PC-3 (cell line): ENCODE measurements at regions not wholly inside any gene's neighbourhood (a gene's known extent, or its start where the extent isn't known, plus 50 kb on each side); places are given as distances from the start of the nearest gene placed in this dataset.

ENCODE experiments used
- ATAC-seq: fragments of 200-7000 bp; cut with Tn5 transposase; 2 replicates; pipeline ENCODE4 v1.9.1; 2020; ENCODE audit warnings: mild to moderate bottlenecking, moderate library complexity
- BruUV-seq: library from RNA; stranded (reverse); fragments of 400-500 nt; replicated peaks from 2 replicates; lab custom pipeline; 2021; lab: Mats Ljungman, UMichigan
- CTCF ChIA-PET: fragments of 300-600 bp; sonication (Branson Sonifier 250); formaldehyde crosslinking; loops from one replicate; lab custom pipeline; 2022; ENCODE audit warnings: antibody characterized with exemption; lab: Charles Lee
- POLR2A ChIA-PET: fragments of 300-600 bp; sonication (Branson Sonifier 250); formaldehyde crosslinking; loops from one replicate; lab custom pipeline; 2022; ENCODE audit warnings: antibody characterized with exemption; ENCODE audit not compliant: unreplicated experiment; lab: Charles Lee
- DNase-seq: peaks from one replicate; pipeline ENCODE4 v3.0.0-alpha.2; 2015
- H2AFZ ChIP-seq: fragments of 300-600 bp; sonication (generic); 2 replicates; pipeline ENCODE4 v1.6.0; 2016; ENCODE audit warnings: antibody characterized with exemption, low read length
- H3F3A ChIP-seq: fragments of 300-600 bp; sonication (generic); one replicate; pipeline ENCODE4 v1.6.0; 2017; ENCODE audit warnings: antibody characterized with exemption, low read length, control low read depth, mild to moderate bottlenecking; ENCODE audit not compliant: unreplicated experiment
- H3K27ac ChIP-seq: fragments of 300-600 bp; sonication (generic); 2 replicates; pipeline ENCODE4 v1.5.1; 2016; ENCODE audit warnings: mild to moderate bottlenecking, low read length
- H3K27me3 ChIP-seq: fragments of 300-600 bp; sonication (generic); 2 replicates; pipeline ENCODE4 v1.6.1; 2016; ENCODE audit warnings: low read length, mixed read lengths
- H3K36me3 ChIP-seq: fragments of 300-600 bp; sonication (generic); 2 replicates; pipeline ENCODE4 v1.6.1; 2016; ENCODE audit warnings: low read depth, mixed run types, low read length, mixed read lengths
- H3K4me1 ChIP-seq: fragments of 300-600 bp; sonication (generic); 2 replicates; pipeline ENCODE4 v1.5.1; 2016; ENCODE audit warnings: low read length; ENCODE audit not compliant: insufficient read depth
- H3K4me2 ChIP-seq: fragments of 300-600 bp; sonication (generic); 2 replicates; pipeline ENCODE4 v1.6.0; 2016; ENCODE audit warnings: low read length
- H3K4me3 ChIP-seq: fragments of 300-600 bp; sonication (generic); 2 replicates; pipeline ENCODE4 v1.5.1; 2016; ENCODE audit warnings: mild to moderate bottlenecking, low read length, mixed read lengths
- H3K79me2 ChIP-seq: fragments of 300-600 bp; sonication (generic); 2 replicates; pipeline ENCODE4 v1.6.1; 2017; ENCODE audit warnings: low read length, mixed read lengths
- H3K9ac ChIP-seq: fragments of 300-600 bp; sonication (generic); 2 replicates; pipeline ENCODE4 v1.6.0; 2016; ENCODE audit warnings: mild to moderate bottlenecking, low read length
- H3K9me2 ChIP-seq: fragments of 300-600 bp; sonication (generic); replicated peaks from 2 replicates; pipeline ENCODE4 v1.6.1; 2016; ENCODE audit warnings: mixed run types, low read length, mixed read lengths
- H3K9me3 ChIP-seq: fragments of 300-600 bp; sonication (generic); 2 replicates; pipeline ENCODE4 v1.6.1; 2016; ENCODE audit warnings: low read length, mixed read lengths
- H4K20me1 ChIP-seq: fragments of 300-600 bp; sonication (generic); 2 replicates; pipeline ENCODE4 v1.6.1; 2016; ENCODE audit warnings: low read length, mixed read lengths
- CTCF ChIP-seq: fragments of 300-600 bp; sonication (generic); conservative IDR thresholded peaks from 2 replicates; pipeline ENCODE4 v1.5.1; 2017; ENCODE audit warnings: antibody characterized with exemption, low read depth, mild to moderate bottlenecking, low read length
- EZH2 ChIP-seq: fragments of 300-600 bp; sonication (generic); IDR thresholded peaks from one replicate; pipeline ENCODE4 v1.6.1; 2017; ENCODE audit warnings: antibody characterized with exemption, mild to moderate bottlenecking, low read length; ENCODE audit not compliant: unreplicated experiment
- EZH2phosphoT487 ChIP-seq: fragments of 300-600 bp; sonication (generic); IDR thresholded peaks from 2 replicates; pipeline ENCODE4 v1.6.1; 2018; ENCODE audit warnings: mild to moderate bottlenecking, antibody characterized with exemption, low read length, borderline replicate concordance
- intact Hi-C: fragments of 100-400 bp; cut with micrococcal nuclease; formaldehyde crosslinking; loops from 2 replicates; pipeline ENCODE4 v1.9.0; 2023

DNA sequence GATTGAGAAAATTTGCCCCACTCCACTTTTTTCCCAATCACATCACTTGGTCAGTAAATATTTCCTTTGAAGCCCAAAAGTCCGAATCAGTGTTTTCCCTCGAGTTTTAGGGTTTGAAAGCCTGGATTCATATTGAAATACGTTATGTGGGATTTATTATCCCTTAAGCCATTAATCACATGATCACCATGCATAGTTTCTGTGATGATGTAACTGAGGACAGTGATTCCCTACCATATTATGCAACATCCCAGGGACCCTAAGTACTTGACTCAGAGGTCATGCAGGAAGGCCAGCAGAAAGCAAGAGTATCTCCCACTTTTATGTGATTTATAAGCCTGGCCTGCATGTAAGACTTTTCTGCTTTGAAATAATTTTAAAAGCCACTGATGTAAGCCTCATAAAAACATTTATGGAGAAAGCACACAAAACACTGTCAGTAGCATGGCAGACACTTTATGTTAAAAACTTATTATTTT is 630.6 kb upstream of the ZWINT start:
- no peak for DNase-seq
- H3K27me3 ChIP-seq = no peaks in the 10 kb centered on the region
- no peak overlapping the region for H3K27ac ChIP-seq
- no peaks in the 10 kb centered on the region for H4K20me1 ChIP-seq
- no peaks in the 10 kb centered on the region for H3K4me1 ChIP-seq
- TF ChIP-seq EZH2 = no peak
- no peak for TF ChIP-seq EZH2phosphoT487
- TF ChIP-seq CTCF = no peak
- no peaks in the 10 kb centered on the region for H3F3A ChIP-seq
- H3K79me2 ChIP-seq = no peaks in the 10 kb centered on the region
- H3K9ac ChIP-seq = no peak overlapping the region
- peaks cover 14% of the 10 kb centered on the region for H3K9me3 ChIP-seq
- no peaks in the 10 kb centered on the region for H3K9me2 ChIP-seq
- H2AFZ ChIP-seq = no peak overlapping the region
- no peak overlapping the region for H3K4me3 ChIP-seq
- BruUV-seq = no TSS peak
- H3K36me3 ChIP-seq = no peaks in the 10 kb centered on the region
- H3K4me2 ChIP-seq = no peak overlapping the region
- POLR2A ChIA-PET = no interaction called here
- ATAC-seq = peak; percentile 33
- CTCF ChIA-PET = no interaction called here
- intact Hi-C loops = no loop called here

- no peak for DNase-seq
- Histone ChIP-seq H4K20me1 (no peaks in the 10 kb centered on the region), H3K27ac (no peak overlapping the region), H3K9ac (no peak overlapping the region), H3K79me2 (no peaks in the 10 kb centered on the region), H3K4me3 (no peak overlapping the region), H3K36me3 (no peaks in the 10 kb centered on the region), H3K9me2 (no peaks in the 10 kb centered on the region), H3K27me3 (no peaks in the 10 kb centered on the region), H3F3A (no peaks in the 10 kb centered on the region), H3K4me1 (no peaks in the 10 kb centered on the region), H2AFZ (no peak overlapping the region), H3K9me3 (0 out of 2 replicates have a peak, but pooled peaks cover 4% of the 10 kb centered on the region), H3K4me2 (no peak overlapping the region)
- ChIA-PET CTCF (no interaction called here), POLR2A (no interaction called here)
- intact Hi-C loops = no loop called here
- BruUV-seq = no TSS peak
- no peak for ATAC-seq
- no peak for TF ChIP-seq EZH2
- TF ChIP-seq EZH2phosphoT487 = no peak
Observed at GRCh38 chr10:56975513-56975912, 614.5 kb upstream of the ZWINT start.

DNA sequence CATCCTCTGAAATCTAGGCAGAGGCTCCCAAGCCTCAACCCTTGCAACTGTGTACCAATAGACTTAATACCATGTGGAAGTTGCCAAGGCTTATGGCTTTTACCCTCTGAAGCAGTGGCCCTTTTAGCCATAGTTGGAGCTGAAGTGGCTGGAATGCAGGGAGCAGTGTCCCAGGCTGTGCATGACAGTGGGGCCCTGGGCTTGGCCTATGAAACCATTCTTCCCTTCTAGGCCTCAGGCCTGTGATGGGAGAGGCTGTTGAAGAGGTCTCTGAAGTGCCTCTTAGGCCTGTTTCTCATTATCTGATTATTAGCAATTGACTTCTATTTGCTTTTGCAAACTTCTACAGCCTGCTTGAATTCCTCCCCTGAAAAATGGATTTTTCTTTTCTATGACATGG is 612.7 kb upstream of the ZWINT start:
- H4K20me1 ChIP-seq = no peaks in the 10 kb centered on the region
- H3K27me3 ChIP-seq = no peaks in the 10 kb centered on the region
- CTCF ChIA-PET = no interaction called here
- H3K4me2 ChIP-seq = no peak overlapping the region
- no peak for DNase-seq
- no peaks in the 10 kb centered on the region for H3F3A ChIP-seq
- H2AFZ ChIP-seq = no peak overlapping the region
- TF ChIP-seq EZH2 = no peak
- no peak for TF ChIP-seq CTCF
- TF ChIP-seq EZH2phosphoT487 = no peak
- POLR2A ChIA-PET = interaction anchor here (0.6 kb wide), 1 partner anchor 959 kb away, joined by 40 read pairs; no protein-coding TSS in a partner anchor
- ATAC-seq = no peak
- no peak overlapping the region for H3K27ac ChIP-seq
- no peaks in the 10 kb centered on the region for H3K9me2 ChIP-seq
- no peak overlapping the region for H3K4me3 ChIP-seq
- no peaks in the 10 kb centered on the region for H3K79me2 ChIP-seq
- intact Hi-C loops = no loop called here
- 0 out of 2 replicates have a peak, but pooled peaks cover 3% of the 10 kb centered on the region for H3K9me3 ChIP-seq
- no peak overlapping the region for H3K9ac ChIP-seq
- no peaks in the 10 kb centered on the region for H3K4me1 ChIP-seq
- no peaks in the 10 kb centered on the region for H3K36me3 ChIP-seq
- BruUV-seq = no TSS peak
